ENCODE measurements at regions not wholly inside any gene's neighbourhood (a gene's known extent, or its start where the extent isn't known, plus 50 kb on each side); places are given as distances from the start of the nearest gene placed in this dataset.
"Not testable (repeated sequence)": the region's sequence is repeated elsewhere in the genome, so short reads cannot be mapped to it uniquely, and the experiment has no call there.

GRCh38 chr1:199918196-199918769 is 109.2 kb upstream of the NR5A2 start:
- in situ Hi-C loops (cut with HindIII; ENCODE audit: low sequenced_read_pairs): no loop called here

- in situ Hi-C loops (cut with HindIII; ENCODE audit: low sequenced_read_pairs): no loop called here
Observed at GRCh38 chr1:199920635-199921034, 106.9 kb upstream of the NR5A2 start.

GRCh38 chr1:199929556-199929955 is 98.0 kb upstream of the NR5A2 start:
- in situ Hi-C loops (cut with HindIII; ENCODE audit: low sequenced_read_pairs): no loop called here

- in situ Hi-C loops (cut with HindIII; ENCODE audit: low sequenced_read_pairs): not testable (repeated sequence)
Observed at GRCh38 chr1:199930067-199930466, 97.4 kb upstream of the NR5A2 start.

- in situ Hi-C loops (cut with HindIII; ENCODE audit: low sequenced_read_pairs): no loop called here
Observed at GRCh38 chr1:199931666-199932377, 95.7 kb upstream of the NR5A2 start.

GRCh38 chr1:199932462-199932861 is 95.0 kb upstream of the NR5A2 start:
- in situ Hi-C loops (cut with HindIII; ENCODE audit: low sequenced_read_pairs): no loop called here

GRCh38 chr1:199936441-199936840 is 91.1 kb upstream of the NR5A2 start:
- in situ Hi-C loops (cut with HindIII; ENCODE audit: low sequenced_read_pairs): no loop called here

GRCh38 chr1:199937161-199937560 is 90.3 kb upstream of the NR5A2 start:
- in situ Hi-C loops (cut with HindIII; ENCODE audit: low sequenced_read_pairs): no loop called here

- in situ Hi-C loops (cut with HindIII; ENCODE audit: low sequenced_read_pairs): no loop called here
Observed at GRCh38 chr1:199937661-199938060, 89.8 kb upstream of the NR5A2 start.

- in situ Hi-C loops (cut with HindIII; ENCODE audit: low sequenced_read_pairs): no loop called here
Observed at GRCh38 chr1:199944986-199945385, 82.5 kb upstream of the NR5A2 start.

- in situ Hi-C loops (cut with HindIII; ENCODE audit: low sequenced_read_pairs): no loop called here
Observed at GRCh38 chr1:199945591-199945990, 81.9 kb upstream of the NR5A2 start.

- in situ Hi-C loops (cut with HindIII; ENCODE audit: low sequenced_read_pairs): no loop called here
Observed at GRCh38 chr1:199946305-199947155, 81.0 kb upstream of the NR5A2 start.

GRCh38 chr1:199948587-199949280 is 78.8 kb upstream of the NR5A2 start:
- in situ Hi-C loops (cut with HindIII; ENCODE audit: low sequenced_read_pairs): no loop called here

- in situ Hi-C loops (cut with HindIII; ENCODE audit: low sequenced_read_pairs): not testable (repeated sequence)
Observed at GRCh38 chr1:199951005-199951404, 76.5 kb upstream of the NR5A2 start.

GRCh38 chr1:199953651-199954050 is 73.9 kb upstream of the NR5A2 start:
- in situ Hi-C loops (cut with HindIII; ENCODE audit: low sequenced_read_pairs): no loop called here

- in situ Hi-C loops (cut with HindIII; ENCODE audit: low sequenced_read_pairs): no loop called here
Observed at GRCh38 chr1:199954699-199955098, 72.8 kb upstream of the NR5A2 start.

- in situ Hi-C loops (cut with HindIII; ENCODE audit: low sequenced_read_pairs): no loop called here
Observed at GRCh38 chr1:199955235-199955634, 72.3 kb upstream of the NR5A2 start.

- in situ Hi-C loops (cut with HindIII; ENCODE audit: low sequenced_read_pairs): no loop called here
Observed at GRCh38 chr1:199956005-199956404, 71.5 kb upstream of the NR5A2 start.

- in situ Hi-C loops (cut with HindIII; ENCODE audit: low sequenced_read_pairs): no loop called here
Observed at GRCh38 chr1:199959033-199959774, 68.3 kb upstream of the NR5A2 start.

- in situ Hi-C loops (cut with HindIII; ENCODE audit: low sequenced_read_pairs): no loop called here
Observed at GRCh38 chr1:199959775-199960110, 67.8 kb upstream of the NR5A2 start.

- in situ Hi-C loops (cut with HindIII; ENCODE audit: low sequenced_read_pairs): no loop called here
Observed at GRCh38 chr1:199970125-199970524, 57.4 kb upstream of the NR5A2 start.
